ENCODE measurements at regions not wholly inside any gene's neighbourhood (a gene's known extent, or its start where the extent isn't known, plus 50 kb on each side); places are given as distances from the start of the nearest gene placed in this dataset.

- no peak overlapping the region for H3K4me3 ChIP-seq
- no peak overlapping the region for H3K27ac ChIP-seq
Measured at GRCh38 chr3:24628523-24629258, 134.0 kb upstream of the THRB start.

DNA sequence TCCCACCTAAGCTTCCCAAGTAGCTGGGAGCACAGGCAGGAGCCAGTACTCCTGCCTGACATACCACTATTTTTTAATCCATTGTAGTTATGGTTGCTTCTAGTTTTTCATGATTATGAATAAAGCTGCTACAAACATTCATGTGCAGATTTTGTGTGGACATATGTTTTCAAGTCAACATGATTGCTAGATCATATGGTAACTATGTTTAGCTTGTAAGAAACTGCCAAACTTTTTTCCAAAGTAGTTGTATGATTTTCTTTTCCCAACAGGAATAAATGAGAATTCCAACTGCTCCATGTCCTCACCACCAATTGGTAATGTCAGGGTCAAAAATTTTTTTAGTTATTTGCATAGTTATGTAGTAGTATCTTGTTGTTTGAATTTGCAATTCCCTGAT lies 136.8 kb upstream of the THRB start:
- Histone ChIP-seq H3K4me3 (no peak overlapping the region), H3K27ac (no peak overlapping the region)

- Histone ChIP-seq H3K4me3 (no peak overlapping the region), H3K27ac (no peak overlapping the region)
Measured at GRCh38 chr3:24639061-24639460, 144.4 kb upstream of the THRB start.

- Histone ChIP-seq H3K27ac (no peak overlapping the region), H3K4me3 (no peak overlapping the region)
Measured at GRCh38 chr3:24639481-24640329, 145.1 kb upstream of the THRB start.

DNA sequence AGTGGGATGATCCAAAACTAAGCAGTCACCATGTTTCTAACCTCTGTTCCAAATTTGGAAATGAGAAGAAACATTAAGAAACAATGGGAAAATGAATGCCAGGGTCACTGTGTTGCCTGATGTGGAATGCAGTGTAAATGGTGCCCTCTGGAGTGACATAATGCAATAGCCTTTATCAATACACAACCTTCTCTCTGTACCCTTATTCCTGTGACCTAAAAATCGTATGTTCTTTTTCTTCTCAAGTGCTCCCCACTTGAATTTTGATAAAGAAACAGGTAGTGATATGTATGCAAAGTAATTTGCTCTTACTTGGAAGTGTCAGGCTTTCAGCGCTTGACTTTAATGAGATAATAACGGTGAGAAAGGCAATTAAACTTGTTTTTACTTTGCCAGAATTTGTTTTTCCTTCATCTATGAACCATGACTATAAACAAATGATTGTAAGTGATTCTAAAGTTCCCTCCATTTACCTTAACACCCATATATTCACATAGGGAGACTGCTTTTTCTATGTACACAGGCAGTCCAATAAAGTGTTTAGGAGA lies 145.8 kb upstream of the THRB start:
- H3K4me3 ChIP-seq, result no peak overlapping the region
- no peak overlapping the region for H3K27ac ChIP-seq

GRCh38 chr3:24641628-24642027 lies 147.0 kb upstream of the THRB start:
- no peak overlapping the region for H3K4me3 ChIP-seq

GRCh38 chr3:24645047-24645446 lies 150.4 kb upstream of the THRB start:
- Histone ChIP-seq H3K27ac (no peak overlapping the region), H3K4me3 (no peak overlapping the region)

More at GRCh38 chr3:24641628-24642027, 147.0 kb upstream of the THRB start:
- no peak overlapping the region for H3K27ac ChIP-seq

- H3K27ac ChIP-seq, result no peak overlapping the region
- no peak overlapping the region for H3K4me3 ChIP-seq
Measured at GRCh38 chr3:24646790-24647189, 152.1 kb upstream of the THRB start.

- Histone ChIP-seq H3K4me3 (no peak overlapping the region), H3K27ac (no peak overlapping the region)
Measured at GRCh38 chr3:24648063-24648462, 153.4 kb upstream of the THRB start.

DNA sequence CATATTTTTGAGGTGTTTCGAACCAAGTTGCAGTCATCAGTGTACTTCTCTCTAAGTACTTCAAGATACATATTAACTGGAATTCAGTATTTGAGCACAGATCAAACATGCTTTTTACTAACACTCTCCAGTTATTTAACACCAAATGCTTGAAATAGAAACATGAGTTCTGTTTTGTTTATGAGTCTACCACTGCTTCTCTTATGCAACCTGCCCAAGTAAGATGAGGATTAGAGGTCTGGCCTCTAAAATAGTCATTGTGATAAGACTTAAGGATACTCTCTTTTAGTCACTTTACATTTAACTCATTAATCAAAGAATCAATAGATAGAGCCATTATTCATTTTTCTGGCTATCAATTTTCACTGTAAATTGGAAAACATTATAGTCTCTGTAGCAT lies 156.2 kb upstream of the THRB start:
- Histone ChIP-seq H3K27ac (no peak overlapping the region), H3K4me3 (no peak overlapping the region)

DNA sequence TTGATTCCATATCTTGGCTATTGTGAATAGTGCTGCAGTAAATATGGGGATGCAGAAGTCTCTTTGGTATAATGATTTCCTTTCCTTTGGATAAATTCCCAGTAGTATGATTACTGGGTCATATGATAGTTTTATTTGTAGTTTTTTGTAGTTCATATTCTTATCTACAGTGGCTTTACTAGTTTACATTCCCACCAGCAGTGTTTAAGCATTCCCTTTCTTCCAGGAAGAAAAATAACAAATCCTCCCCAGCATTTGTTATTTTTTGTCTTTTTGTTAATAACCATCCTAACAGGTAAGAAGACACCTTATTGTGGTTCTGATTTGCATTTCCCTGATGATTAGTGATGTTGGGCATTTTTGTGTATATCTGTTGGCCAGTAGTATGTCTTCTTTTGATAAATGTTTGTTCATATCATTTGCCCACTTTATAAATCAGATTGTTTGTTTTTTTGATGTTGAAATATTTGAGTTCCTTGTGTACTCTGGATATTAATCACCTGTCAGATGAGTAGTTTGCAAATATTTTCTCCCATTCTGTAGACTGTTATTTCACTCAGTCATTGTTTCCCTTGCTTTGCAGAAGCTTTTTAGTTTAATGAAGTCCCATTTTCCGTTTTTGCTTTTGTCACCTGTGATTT lies 163.3 kb upstream of the THRB start:
- no peak overlapping the region for H3K4me3 ChIP-seq
- H3K27ac ChIP-seq, result no peak overlapping the region

DNA sequence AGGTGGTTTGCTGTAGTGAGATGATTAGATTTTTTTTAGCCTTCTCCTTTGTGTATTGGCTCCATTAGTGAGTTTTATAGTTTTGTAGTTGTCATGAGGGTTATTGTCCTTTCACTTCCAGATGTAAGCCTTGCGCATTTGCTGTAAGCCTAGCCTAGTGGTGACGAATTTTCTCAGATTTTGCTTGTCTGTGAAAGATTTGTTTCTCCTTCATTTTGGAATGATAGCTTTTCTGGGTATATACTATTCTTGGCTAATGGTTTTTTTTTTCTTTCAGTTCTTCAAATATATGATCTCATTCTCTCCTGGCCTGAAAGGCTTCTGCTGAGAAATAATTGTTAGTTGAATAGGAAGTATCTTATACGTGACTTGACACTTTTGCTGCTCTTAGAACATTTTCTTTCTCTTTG lies 166.5 kb upstream of the THRB start:
- Histone ChIP-seq H3K4me3 (no peak overlapping the region), H3K27ac (no peak overlapping the region)

DNA sequence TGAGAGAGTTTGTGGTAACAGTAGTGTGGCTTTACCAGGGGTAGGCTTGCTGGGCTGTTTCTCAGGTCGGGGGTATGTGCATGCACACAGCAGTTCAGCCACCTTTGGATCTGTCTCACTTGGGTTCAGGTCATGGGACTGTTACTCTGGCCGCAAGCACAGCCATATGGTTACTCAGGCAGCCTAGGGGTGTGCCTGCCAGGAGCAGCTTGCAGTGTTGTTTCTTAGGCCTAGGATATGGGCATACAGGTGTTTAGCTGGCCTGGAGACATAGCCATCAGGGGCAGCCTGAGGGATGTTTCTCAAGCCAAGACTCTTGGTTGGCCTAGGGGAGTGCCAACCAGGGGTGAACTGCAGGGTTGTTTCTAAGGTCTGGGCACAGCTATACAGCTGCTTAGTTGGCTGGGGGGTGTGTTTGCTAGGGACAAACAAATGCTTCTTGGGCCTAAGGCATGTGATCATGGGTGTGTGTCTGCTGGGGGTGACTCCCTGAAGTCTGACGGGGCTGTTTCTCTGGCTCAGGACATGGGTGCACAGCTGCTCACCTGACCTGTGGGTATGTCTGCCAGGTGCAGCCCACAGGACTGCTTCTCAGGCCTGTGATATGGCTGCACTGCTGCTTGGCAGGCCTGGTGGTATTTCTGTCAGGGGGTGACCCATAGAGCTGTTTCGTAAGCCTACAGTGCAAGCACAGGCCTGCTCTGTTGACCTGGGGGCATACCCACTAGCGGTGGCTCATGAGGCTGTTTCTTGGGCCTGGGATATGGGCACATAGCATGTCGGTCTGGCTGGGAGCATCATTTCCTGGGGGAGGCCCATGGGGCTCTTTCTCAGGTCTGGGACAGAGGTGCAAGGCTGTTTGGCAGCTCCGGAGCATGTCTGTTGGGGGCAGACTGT lies 168.0 kb upstream of the THRB start:
- Histone ChIP-seq H3K27ac (no peak overlapping the region), H3K4me3 (no peak overlapping the region)

DNA sequence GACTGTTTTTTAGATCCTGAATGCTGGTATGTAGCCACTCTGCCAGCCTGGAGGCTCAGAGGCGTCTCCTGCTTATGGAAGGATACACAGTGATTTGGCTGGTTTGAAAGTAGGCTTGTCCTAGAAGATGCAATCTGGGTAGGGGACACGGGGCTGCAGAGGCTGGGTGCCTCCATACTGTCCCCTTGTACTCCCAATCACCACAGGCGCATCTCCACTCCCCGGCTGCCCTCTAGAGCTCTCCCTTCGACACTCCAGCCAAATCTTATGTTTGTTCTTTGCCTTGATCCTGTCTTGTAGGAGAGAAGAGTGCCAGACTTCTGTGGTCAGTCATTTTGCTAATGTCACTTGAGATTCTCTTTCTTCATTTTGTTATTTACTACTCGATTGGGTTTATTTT lies 168.8 kb upstream of the THRB start:
- H3K27ac ChIP-seq, result no peak overlapping the region

DNA sequence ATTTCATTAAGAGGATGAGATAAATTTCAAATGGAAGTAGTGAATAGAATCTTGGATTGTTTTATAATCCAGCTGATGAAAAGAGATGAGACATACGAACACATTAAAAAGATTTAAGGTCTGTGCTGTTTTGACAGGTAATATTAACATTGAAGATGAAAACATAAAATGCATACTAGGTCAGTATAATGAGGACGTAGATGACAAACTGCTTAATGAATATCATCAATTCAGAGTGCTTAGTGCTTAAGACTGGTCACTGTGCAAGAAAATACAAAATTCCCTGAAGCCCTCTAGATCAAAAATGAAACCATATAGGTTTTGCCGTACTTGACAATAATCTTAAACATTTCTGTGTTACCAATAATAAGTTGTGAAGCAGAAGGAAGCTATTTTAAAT lies 173.4 kb upstream of the THRB start:
- Histone ChIP-seq H3K27ac (no peak overlapping the region), H3K4me3 (no peak overlapping the region)

More for the DNA sequence above, 168.8 kb upstream of the THRB start:
- H3K4me3 ChIP-seq, result no peak overlapping the region

GRCh38 chr3:24670871-24671270 lies 176.2 kb upstream of the THRB start:
- no peak overlapping the region for H3K27ac ChIP-seq
- no peak overlapping the region for H3K4me3 ChIP-seq

DNA sequence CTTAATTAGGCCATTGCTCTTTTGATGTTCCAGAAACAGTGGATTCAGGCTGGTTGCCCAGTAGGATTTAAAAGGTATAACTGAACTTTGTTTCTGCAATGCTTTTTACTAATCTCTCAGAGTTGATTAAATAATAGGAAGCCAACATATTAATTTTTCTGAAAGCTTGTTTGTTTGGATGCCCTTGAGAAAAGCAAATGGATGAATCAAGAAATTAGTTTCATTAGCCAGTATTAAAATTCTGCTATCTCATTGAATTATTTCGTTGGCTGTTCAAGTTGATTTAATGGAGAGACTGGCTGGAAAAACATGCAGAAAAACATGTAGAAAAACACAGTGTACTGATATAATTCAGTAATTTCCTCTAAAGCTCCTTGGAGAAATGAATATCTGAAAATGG lies 178.9 kb upstream of the THRB start:
- H3K27ac ChIP-seq, result no peak overlapping the region
- no peak overlapping the region for H3K4me3 ChIP-seq

DNA sequence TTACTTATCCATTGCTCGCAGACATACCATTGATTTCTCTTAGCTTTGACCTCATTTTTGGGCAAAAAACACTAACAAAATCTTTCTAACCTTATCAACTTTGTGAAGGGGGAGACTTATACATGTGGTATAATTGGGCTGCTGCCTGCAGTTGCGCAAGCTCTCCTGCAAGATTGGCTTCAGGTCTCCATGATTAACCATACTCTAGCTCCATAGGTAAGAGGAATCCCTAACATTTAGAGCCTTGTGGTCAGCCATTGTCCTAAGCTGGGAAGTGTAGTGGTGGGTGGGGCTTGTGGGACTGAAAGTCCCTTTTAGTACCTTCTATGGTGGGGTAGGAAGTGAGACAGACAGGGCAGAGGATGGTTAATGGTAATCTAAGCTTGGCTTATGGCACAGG lies 179.6 kb upstream of the THRB start:
- Histone ChIP-seq H3K27ac (no peak overlapping the region), H3K4me3 (no peak overlapping the region)

DNA sequence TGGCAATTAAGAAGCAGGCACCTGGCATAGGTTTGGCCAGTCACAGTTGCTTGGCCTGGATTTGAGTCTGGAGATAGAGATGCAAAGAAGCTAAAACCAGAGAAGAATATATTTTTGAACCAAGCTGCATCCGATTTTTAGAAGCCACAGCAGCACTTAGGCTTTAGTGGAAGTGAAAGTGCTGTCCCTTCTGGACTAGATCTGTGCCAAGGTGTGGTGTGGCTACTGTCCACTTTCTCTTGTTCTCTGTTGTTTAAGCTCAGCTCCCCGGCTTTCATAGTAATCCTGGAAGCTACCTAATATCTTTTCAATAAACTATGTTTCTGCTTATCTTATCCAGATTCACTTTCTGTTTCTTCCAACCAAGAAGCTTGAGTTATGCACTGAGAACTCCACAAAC lies 183.4 kb upstream of the THRB start:
- peak overlapping the region in 2 of 21 experiments; percentile 19 to 50 for H3K27ac ChIP-seq
- no peak overlapping the region for H3K4me3 ChIP-seq
